ENCODE measurements at regions not wholly inside any gene's neighbourhood (a gene's known extent, or its start where the extent isn't known, plus 50 kb on each side); places are given as distances from the start of the nearest gene placed in this dataset.

DNA sequence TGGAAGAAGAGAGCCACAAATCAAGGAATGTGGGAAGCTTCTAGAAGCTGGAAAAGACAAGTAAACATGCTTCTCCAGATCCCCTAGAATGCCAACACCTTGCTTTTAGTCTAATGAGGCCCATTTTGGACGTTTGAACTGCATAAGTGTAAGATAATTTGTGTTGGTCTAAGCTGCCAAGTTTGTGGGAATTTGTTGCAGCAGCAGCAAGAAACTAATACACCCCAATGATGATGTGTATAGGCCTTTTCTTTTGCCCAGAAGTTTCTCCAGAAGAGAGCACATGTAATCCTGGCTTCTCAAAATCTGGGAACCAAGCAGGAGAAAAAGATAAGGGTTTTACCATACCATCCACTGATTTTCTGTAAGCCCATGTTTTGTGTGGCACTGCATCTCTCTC, 96.1 kb upstream of the DPT start:
- Histone ChIP-seq H3K4me3 (ENCODE audit: low read length in 3 of 3) (no peak overlapping the region), H3K9me3 (ENCODE audit: control insufficient read depth in 3 of 3, low read length in 3 of 3) (no peaks in the 10 kb centered on the region), H3K27ac (ENCODE audit: low read depth, low read length) (no peak overlapping the region), H3K4me1 (ENCODE audit: control insufficient read depth in 3 of 3, insufficient read depth in 3 of 3, low read length in 3 of 3) (no peaks in the 10 kb centered on the region), H3K9ac (ENCODE audit: low read depth in 1 of 3, low read length in 3 of 3) (no peak overlapping the region), H3K36me3 (ENCODE audit: control insufficient read depth in 3 of 3, insufficient read depth in 3 of 3, low read length in 3 of 3) (no peaks in the 10 kb centered on the region), H3K27me3 (ENCODE audit: control insufficient read depth in 3 of 3, insufficient read depth in 3 of 3, low read length in 3 of 3) (no peaks in the 10 kb centered on the region)

GRCh38 chr1:168825820-168826219, 96.8 kb upstream of the DPT start:
- no peaks in the 10 kb centered on the region for H3K36me3 ChIP-seq (ENCODE audit: control insufficient read depth in 3 of 3, insufficient read depth in 3 of 3, low read length in 3 of 3)
- H3K9me3 ChIP-seq (ENCODE audit: control insufficient read depth in 3 of 3, low read length in 3 of 3): no peaks in the 10 kb centered on the region
- no peaks in the 10 kb centered on the region for H3K27me3 ChIP-seq (ENCODE audit: control insufficient read depth in 3 of 3, insufficient read depth in 3 of 3, low read length in 3 of 3)

GRCh38 chr1:168826269-168826668, 97.3 kb upstream of the DPT start:
- Histone ChIP-seq H3K9me3 (ENCODE audit: control insufficient read depth in 3 of 3, low read length in 3 of 3) (no peaks in the 10 kb centered on the region), H3K4me1 (ENCODE audit: control insufficient read depth in 3 of 3, insufficient read depth in 3 of 3, low read length in 3 of 3) (no peaks in the 10 kb centered on the region), H3K27me3 (ENCODE audit: control insufficient read depth in 3 of 3, insufficient read depth in 3 of 3, low read length in 3 of 3) (no peaks in the 10 kb centered on the region), H3K4me3 (ENCODE audit: low read length in 3 of 3) (no peak overlapping the region), H3K9ac (ENCODE audit: low read depth in 1 of 3, low read length in 3 of 3) (no peak overlapping the region), H3K27ac (ENCODE audit: low read depth, low read length) (no peak overlapping the region), H3K36me3 (ENCODE audit: control insufficient read depth in 3 of 3, insufficient read depth in 3 of 3, low read length in 3 of 3) (no peaks in the 10 kb centered on the region)

More at GRCh38 chr1:168825820-168826219, 96.8 kb upstream of the DPT start:
- H3K27ac ChIP-seq (ENCODE audit: low read depth, low read length): no peak overlapping the region
- H3K9ac ChIP-seq (ENCODE audit: low read depth in 1 of 3, low read length in 3 of 3): no peak overlapping the region
- H3K4me3 ChIP-seq (ENCODE audit: low read length in 3 of 3): no peak overlapping the region
- H3K4me1 ChIP-seq (ENCODE audit: control insufficient read depth in 3 of 3, insufficient read depth in 3 of 3, low read length in 3 of 3): no peaks in the 10 kb centered on the region

DNA sequence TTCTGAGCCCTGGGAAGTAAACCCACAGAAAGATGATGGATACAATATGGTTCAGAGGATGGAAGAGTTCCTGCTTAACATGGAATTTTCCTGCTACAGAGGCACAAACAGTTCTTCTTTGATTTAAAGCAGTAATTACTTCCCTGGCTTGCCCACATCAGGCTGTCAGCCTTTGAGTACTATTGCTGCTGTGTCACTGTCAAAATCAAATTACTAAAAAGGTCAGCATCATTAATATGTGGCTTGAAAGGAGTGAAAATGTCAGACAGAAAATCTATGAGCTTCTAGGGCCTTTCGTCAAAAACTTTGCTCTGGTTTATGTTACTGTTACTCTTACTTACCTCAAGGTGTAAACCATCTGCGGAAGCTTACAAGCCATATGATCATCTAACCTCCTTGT, 98.6 kb upstream of the DPT start:
- no peaks in the 10 kb centered on the region for H3K4me1 ChIP-seq (ENCODE audit: control insufficient read depth in 3 of 3, insufficient read depth in 3 of 3, low read length in 3 of 3)
- H3K4me3 ChIP-seq (ENCODE audit: low read length in 3 of 3): no peak overlapping the region
- no peaks in the 10 kb centered on the region for H3K27me3 ChIP-seq (ENCODE audit: control insufficient read depth in 3 of 3, insufficient read depth in 3 of 3, low read length in 3 of 3)
- H3K36me3 ChIP-seq (ENCODE audit: control insufficient read depth in 3 of 3, insufficient read depth in 3 of 3, low read length in 3 of 3): no peaks in the 10 kb centered on the region
- no peaks in the 10 kb centered on the region for H3K9me3 ChIP-seq (ENCODE audit: control insufficient read depth in 3 of 3, low read length in 3 of 3)
- no peak overlapping the region for H3K27ac ChIP-seq (ENCODE audit: low read depth, low read length)
- H3K9ac ChIP-seq (ENCODE audit: low read depth in 1 of 3, low read length in 3 of 3): no peak overlapping the region

- no peaks in the 10 kb centered on the region for H3K27me3 ChIP-seq (ENCODE audit: control insufficient read depth in 3 of 3, insufficient read depth in 3 of 3, low read length in 3 of 3)
- H3K27ac ChIP-seq (ENCODE audit: low read depth, low read length): no peak overlapping the region
- H3K4me1 ChIP-seq (ENCODE audit: control insufficient read depth in 3 of 3, insufficient read depth in 3 of 3, low read length in 3 of 3): peaks cover 0 to 5% (median 4%) of the 10 kb centered on the region in 3 donors
- no peak overlapping the region for H3K4me3 ChIP-seq (ENCODE audit: low read length in 3 of 3)
- H3K36me3 ChIP-seq (ENCODE audit: control insufficient read depth in 3 of 3, insufficient read depth in 3 of 3, low read length in 3 of 3): no peaks in the 10 kb centered on the region
- H3K9ac ChIP-seq (ENCODE audit: low read depth in 1 of 3, low read length in 3 of 3): no peak overlapping the region
- no peaks in the 10 kb centered on the region for H3K9me3 ChIP-seq (ENCODE audit: control insufficient read depth in 3 of 3, low read length in 3 of 3)
Observed at GRCh38 chr1:168829876-168830275, 100.9 kb upstream of the DPT start.

DNA sequence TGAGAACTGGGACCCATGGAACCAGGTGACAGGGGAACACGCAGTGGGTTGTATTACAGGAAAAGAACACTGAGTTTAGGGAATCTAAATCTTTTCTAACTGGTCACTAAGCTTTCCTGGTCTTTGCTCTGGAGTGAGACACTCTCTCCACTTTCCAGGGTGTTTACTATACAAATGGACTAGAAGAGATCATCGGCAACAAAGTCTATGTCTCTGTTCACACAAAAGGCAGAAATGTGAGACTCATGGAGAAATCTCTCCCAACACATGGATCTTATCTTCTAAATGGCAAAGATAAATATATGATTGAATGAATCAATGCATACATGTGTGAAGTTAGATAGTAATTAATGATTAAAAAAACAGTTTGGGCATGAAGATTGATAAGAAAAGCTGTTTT, 101.6 kb upstream of the DPT start:
- H3K27me3 ChIP-seq (ENCODE audit: control insufficient read depth in 3 of 3, insufficient read depth in 3 of 3, low read length in 3 of 3): no peaks in the 10 kb centered on the region
- no peak overlapping the region for H3K27ac ChIP-seq (ENCODE audit: low read depth, low read length)
- no peak overlapping the region for H3K4me3 ChIP-seq (ENCODE audit: low read length in 3 of 3)
- no peaks in the 10 kb centered on the region for H3K9me3 ChIP-seq (ENCODE audit: control insufficient read depth in 3 of 3, low read length in 3 of 3)
- H3K9ac ChIP-seq (ENCODE audit: low read depth in 1 of 3, low read length in 3 of 3): no peak overlapping the region
- H3K4me1 ChIP-seq (ENCODE audit: control insufficient read depth in 3 of 3, insufficient read depth in 3 of 3, low read length in 3 of 3): peaks cover 0 to 5% (median 4%) of the 10 kb centered on the region in 3 donors
- no peaks in the 10 kb centered on the region for H3K36me3 ChIP-seq (ENCODE audit: control insufficient read depth in 3 of 3, insufficient read depth in 3 of 3, low read length in 3 of 3)

DNA sequence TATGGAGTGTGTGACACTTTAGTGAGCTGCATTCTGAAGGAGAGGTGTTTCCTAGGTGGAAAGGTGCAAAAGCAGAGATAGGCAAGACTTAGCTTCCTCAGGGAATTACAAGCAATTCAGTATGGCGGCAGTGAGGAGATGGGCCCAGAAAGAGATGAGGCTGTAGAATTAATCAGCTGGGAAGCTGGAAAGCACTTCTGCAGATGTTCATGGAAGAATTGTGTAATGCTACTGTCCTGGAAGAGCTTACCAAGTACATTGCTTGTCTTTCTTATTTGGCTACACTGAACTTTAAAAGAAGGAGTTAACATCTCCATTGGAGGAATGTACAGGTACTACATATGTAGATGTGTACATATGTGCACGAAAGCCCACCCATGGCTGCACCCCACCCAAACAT, 103.7 kb upstream of the DPT start:
- Histone ChIP-seq H3K9me3 (ENCODE audit: control insufficient read depth in 3 of 3, low read length in 3 of 3) (no peaks in the 10 kb centered on the region), H3K27ac (ENCODE audit: low read depth, low read length) (no peak overlapping the region), H3K27me3 (ENCODE audit: control insufficient read depth in 3 of 3, insufficient read depth in 3 of 3, low read length in 3 of 3) (no peaks in the 10 kb centered on the region), H3K36me3 (ENCODE audit: control insufficient read depth in 3 of 3, insufficient read depth in 3 of 3, low read length in 3 of 3) (no peaks in the 10 kb centered on the region), H3K9ac (ENCODE audit: low read depth in 1 of 3, low read length in 3 of 3) (no peak overlapping the region), H3K4me1 (ENCODE audit: control insufficient read depth in 3 of 3, insufficient read depth in 3 of 3, low read length in 3 of 3) (peaks cover 0 to 5% (median 4%) of the 10 kb centered on the region in 3 donors), H3K4me3 (ENCODE audit: low read length in 3 of 3) (no peak overlapping the region)

DNA sequence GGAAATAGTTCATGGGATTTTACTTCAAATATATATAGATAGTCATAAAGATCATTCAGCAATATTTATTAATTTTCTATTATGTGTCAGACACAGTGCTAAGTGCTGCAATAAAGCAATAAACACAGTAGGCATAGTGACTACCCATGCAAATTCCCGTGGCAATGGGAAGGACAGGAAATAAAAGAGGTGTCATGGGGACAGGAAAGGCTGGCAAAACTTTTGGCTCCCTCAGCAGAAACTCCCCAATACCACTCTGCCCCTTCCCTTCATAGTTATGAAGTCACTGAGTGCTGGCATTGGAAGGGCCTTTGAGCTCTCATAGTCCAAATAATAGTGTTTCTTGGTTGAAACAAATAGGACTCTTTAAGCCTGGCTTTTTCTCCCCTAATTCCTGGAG, 104.4 kb upstream of the DPT start:
- Histone ChIP-seq H3K9ac (ENCODE audit: low read depth in 1 of 3, low read length in 3 of 3) (no peak overlapping the region), H3K27ac (ENCODE audit: low read depth, low read length) (no peak overlapping the region), H3K27me3 (ENCODE audit: control insufficient read depth in 3 of 3, insufficient read depth in 3 of 3, low read length in 3 of 3) (no peaks in the 10 kb centered on the region), H3K4me3 (ENCODE audit: low read length in 3 of 3) (no peak overlapping the region), H3K9me3 (ENCODE audit: control insufficient read depth in 3 of 3, low read length in 3 of 3) (no peaks in the 10 kb centered on the region), H3K4me1 (ENCODE audit: control insufficient read depth in 3 of 3, insufficient read depth in 3 of 3, low read length in 3 of 3) (peaks cover 0 to 5% (median 4%) of the 10 kb centered on the region in 3 donors), H3K36me3 (ENCODE audit: control insufficient read depth in 3 of 3, insufficient read depth in 3 of 3, low read length in 3 of 3) (no peaks in the 10 kb centered on the region)

DNA sequence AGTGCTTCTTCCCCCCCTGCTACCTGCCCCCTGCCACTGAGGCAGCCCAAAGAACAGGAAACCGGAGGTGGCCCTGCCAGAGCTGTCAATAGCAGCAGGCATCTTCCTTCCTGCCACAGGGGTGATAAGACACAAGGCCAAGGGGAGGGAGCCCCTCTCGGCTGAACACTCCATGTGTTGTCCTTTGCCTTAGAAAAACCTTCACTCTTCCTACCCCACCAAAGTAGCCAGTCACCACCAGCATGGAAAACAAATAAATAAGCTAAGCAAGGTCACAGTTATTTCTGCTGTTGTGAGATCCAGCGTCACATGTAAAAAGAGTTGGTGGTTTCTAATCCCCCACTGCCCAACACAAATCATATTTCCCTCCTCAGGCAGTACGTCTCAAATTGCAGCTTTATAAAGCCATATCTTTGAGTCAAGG, 104.8 kb upstream of the DPT start:
- no peak overlapping the region for H3K9ac ChIP-seq (ENCODE audit: low read depth in 1 of 3, low read length in 3 of 3)
- no peaks in the 10 kb centered on the region for H3K9me3 ChIP-seq (ENCODE audit: control insufficient read depth in 3 of 3, low read length in 3 of 3)
- no peak overlapping the region for H3K4me3 ChIP-seq (ENCODE audit: low read length in 3 of 3)
- no peaks in the 10 kb centered on the region for H3K27me3 ChIP-seq (ENCODE audit: control insufficient read depth in 3 of 3, insufficient read depth in 3 of 3, low read length in 3 of 3)
- H3K4me1 ChIP-seq (ENCODE audit: control insufficient read depth in 3 of 3, insufficient read depth in 3 of 3, low read length in 3 of 3): peaks cover 0 to 5% (median 4%) of the 10 kb centered on the region in 3 donors
- H3K36me3 ChIP-seq (ENCODE audit: control insufficient read depth in 3 of 3, insufficient read depth in 3 of 3, low read length in 3 of 3): no peaks in the 10 kb centered on the region
- no peak overlapping the region for H3K27ac ChIP-seq (ENCODE audit: low read depth, low read length)

DNA sequence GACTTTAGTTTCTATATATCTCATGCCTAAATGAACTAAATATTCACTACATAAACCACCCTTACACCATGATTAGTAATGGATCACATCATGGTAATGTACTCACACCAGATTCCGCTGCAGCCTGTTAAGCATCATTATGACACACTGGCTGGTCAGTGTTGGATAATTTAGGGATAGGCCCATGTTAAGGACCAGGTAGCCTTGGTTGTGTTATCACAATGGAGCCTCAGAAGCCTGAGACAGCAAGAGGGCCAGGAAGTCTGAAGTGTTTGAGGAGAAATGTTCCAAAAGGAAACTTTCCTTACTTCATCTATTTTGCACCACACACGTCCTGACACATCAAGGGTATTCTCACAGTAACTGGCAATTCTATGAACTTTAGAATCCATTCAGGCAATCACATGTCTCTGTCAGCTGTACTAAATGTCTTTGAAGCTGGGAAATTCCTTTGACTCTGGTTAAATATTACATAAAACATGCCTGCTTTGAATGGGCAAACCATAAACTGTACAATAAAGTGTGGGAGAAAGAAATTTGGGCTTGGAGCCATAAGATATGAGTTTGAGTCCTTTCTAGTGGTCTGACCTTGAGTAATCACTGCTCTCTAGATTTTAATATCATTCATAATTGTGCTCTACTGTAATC, 105.3 kb upstream of the DPT start:
- Histone ChIP-seq H3K4me3 (ENCODE audit: low read length in 3 of 3) (no peak overlapping the region), H3K27ac (ENCODE audit: low read depth, low read length) (no peak overlapping the region), H3K36me3 (ENCODE audit: control insufficient read depth in 3 of 3, insufficient read depth in 3 of 3, low read length in 3 of 3) (no peaks in the 10 kb centered on the region), H3K9ac (ENCODE audit: low read depth in 1 of 3, low read length in 3 of 3) (no peak overlapping the region), H3K4me1 (ENCODE audit: control insufficient read depth in 3 of 3, insufficient read depth in 3 of 3, low read length in 3 of 3) (peaks cover 0 to 5% (median 4%) of the 10 kb centered on the region in 3 donors), H3K27me3 (ENCODE audit: control insufficient read depth in 3 of 3, insufficient read depth in 3 of 3, low read length in 3 of 3) (no peaks in the 10 kb centered on the region), H3K9me3 (ENCODE audit: control insufficient read depth in 3 of 3, low read length in 3 of 3) (no peaks in the 10 kb centered on the region)

Measured in skeletal muscle tissue (tissue), 3 donors.